Esophagus squamous epithelium (tissue), 4 donors: ENCODE measurements at regions not wholly inside any gene's neighbourhood (a gene's known extent, or its start where the extent isn't known, plus 50 kb on each side); places are given as distances from the start of the nearest gene placed in this dataset.

Experiments
- CTCF ChIP-seq, 6 experiments: fragments of 450-650 bp in 4 of 6; fragments of 200-600 bp in 2 of 6; sonication (generic) in 2 of 6; IDR thresholded peaks; one replicate each; pipeline ENCODE4 v1.5.1; 2016 to 2019; ENCODE audit warnings: antibody characterized with exemption in 6 of 6, mild to moderate bottlenecking in 4 of 6, moderate library complexity in 4 of 6
- POLR2A ChIP-seq, 4 donors: fragments of 450-650 bp; IDR thresholded peaks; one replicate each; pipeline ENCODE4 v1.6.1; 2017; ENCODE audit warnings: antibody characterized with exemption in 4 of 4, mild to moderate bottlenecking in 4 of 4, moderate library complexity in 3 of 4

GRCh38 chr6:90646940-90647339 lies 60.1 kb upstream of the MAP3K7 start:
- no peak for TF ChIP-seq CTCF (IDR thresholded peaks at IDR 0.05)
- no peak for TF ChIP-seq POLR2A (IDR thresholded peaks at IDR 0.05)
